ENCODE measurements at regions not wholly inside any gene's neighbourhood (a gene's known extent, or its start where the extent isn't known, plus 50 kb on each side); places are given as distances from the start of the nearest gene placed in this dataset.

GRCh38 chr13:87537951-87538350 lies 133.2 kb upstream of the SLITRK5 start:
- TF ChIP-seq REST (IDR thresholded peaks at IDR 0.05; ENCODE audit: insufficient read depth in 1 of 2, low read depth in 2 of 2, low read length in 2 of 2) (no peak), TAF1 (IDR thresholded peaks at IDR 0.05; ENCODE audit: borderline replicate concordance, insufficient read depth, low read length) (no peak)
